PC-9 (cell line): ENCODE measurements at regions not wholly inside any gene's neighbourhood (a gene's known extent, or its start where the extent isn't known, plus 50 kb on each side); places are given as distances from the start of the nearest gene placed in this dataset.
"Not testable (repeated sequence)": the region's sequence is repeated elsewhere in the genome, so short reads cannot be mapped to it uniquely, and the experiment has no call there.

ENCODE experiments used
- EZH2 ChIP-seq: fragments of 200-600 bp; sonication (generic); IDR thresholded peaks from 2 replicates; pipeline ENCODE4 v1.8.0; 2017; ENCODE audit warnings: antibody characterized with exemption, low read depth
- TF ChIP-seq, protein P1 (sequence below): fragments of 200-600 bp; sonication (generic); conservative IDR thresholded peaks from 2 replicates; pipeline ENCODE4 v1.6.1; 2017; ENCODE audit warnings: mixed run types, antibody characterized with exemption, mild to moderate bottlenecking, moderate library complexity

DNA sequence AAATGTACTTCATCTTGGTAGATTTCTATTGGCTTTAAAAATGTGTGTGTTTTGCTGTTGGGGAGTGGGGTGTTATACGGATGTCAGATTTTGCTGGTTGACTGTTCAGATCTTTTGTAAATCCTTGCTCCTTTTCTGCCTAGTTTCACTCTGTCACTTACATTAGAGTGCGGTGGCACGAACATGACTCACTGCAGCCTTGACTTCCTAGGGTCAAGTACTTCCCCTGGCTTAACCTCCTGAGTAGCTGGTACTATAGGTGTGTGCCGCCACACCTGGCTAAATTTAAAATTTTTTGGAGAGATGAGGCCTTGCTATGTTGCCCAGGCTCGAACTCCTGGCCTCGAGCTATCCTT lies 54.0 kb downstream of the VPREB1 start:
- TF ChIP-seq, protein P1, sequence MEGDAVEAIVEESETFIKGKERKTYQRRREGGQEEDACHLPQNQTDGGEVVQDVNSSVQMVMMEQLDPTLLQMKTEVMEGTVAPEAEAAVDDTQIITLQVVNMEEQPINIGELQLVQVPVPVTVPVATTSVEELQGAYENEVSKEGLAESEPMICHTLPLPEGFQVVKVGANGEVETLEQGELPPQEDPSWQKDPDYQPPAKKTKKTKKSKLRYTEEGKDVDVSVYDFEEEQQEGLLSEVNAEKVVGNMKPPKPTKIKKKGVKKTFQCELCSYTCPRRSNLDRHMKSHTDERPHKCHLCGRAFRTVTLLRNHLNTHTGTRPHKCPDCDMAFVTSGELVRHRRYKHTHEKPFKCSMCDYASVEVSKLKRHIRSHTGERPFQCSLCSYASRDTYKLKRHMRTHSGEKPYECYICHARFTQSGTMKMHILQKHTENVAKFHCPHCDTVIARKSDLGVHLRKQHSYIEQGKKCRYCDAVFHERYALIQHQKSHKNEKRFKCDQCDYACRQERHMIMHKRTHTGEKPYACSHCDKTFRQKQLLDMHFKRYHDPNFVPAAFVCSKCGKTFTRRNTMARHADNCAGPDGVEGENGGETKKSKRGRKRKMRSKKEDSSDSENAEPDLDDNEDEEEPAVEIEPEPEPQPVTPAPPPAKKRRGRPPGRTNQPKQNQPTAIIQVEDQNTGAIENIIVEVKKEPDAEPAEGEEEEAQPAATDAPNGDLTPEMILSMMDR, result not testable (repeated sequence)
- TF ChIP-seq EZH2, result not testable (repeated sequence)
